GM18517 (cell line): ENCODE measurements at regions not wholly inside any gene's neighbourhood (a gene's known extent, or its start where the extent isn't known, plus 50 kb on each side); places are given as distances from the start of the nearest gene placed in this dataset.

Experiments used
- ATAC-seq: cut with Tn5 transposase; IDR thresholded peaks from one replicate; pipeline ENCODE4 v1.9.1; 2021; ENCODE audit warnings: mild to moderate bottlenecking, moderate library complexity; ENCODE audit not compliant: unreplicated experiment

DNA sequence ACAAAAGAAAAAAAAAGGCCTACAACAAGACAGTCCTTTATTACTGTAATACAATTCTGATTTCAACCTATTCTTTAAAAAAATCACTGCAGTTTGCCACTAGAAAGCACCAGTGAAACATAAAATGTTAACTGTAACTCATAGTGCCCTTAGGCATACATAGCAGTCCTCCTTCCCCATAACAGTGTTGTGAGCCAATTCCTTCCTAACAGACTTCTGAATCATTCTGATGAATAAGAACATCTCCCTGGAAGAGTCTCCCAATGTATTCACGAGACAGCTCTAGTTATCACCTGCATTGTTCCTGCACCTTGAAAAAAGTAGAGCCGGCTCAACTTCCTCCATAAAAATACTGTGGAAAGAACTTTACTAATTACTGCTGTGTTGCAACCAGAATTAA, 213.6 kb upstream of the FSCB start:
- ATAC-seq: no peak

DNA sequence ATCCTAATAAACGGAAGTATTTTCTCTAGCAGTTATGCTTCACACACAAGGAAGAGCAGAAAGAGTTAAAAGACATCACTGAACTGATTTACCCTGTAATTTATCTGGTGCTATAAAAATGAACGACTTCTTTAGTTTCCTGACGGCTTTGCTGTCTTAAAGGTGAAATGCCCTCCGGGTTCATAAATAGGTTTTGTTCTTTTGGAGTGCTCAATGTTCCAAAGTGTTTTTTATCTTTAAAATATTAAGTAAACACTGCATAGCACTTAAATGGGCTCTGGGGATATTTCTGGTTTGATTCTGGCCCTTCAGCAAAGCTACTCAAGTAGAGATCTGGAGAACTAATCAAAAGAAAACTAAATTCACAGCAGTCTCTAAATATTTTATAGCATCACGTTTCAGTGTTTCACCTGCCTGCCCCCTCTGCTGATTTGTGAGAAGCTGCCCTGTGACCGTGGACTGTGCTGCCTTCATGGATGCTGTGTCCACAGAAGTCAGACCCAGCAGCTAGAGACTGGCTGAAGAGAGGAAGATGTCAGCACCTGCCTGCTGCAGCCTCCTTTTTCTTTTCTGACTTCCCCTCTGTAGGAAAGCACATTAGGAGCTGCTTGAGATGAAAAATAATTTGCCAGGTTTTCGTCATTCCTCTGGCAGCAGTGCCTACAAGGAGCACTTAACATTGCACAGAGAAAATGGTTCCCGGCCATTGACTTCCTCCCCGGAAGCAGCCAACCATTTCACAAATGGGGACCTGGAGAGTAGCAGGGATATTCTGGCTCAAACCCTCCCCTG, 205.1 kb upstream of the FSCB start:
- ATAC-seq: no peak

DNA sequence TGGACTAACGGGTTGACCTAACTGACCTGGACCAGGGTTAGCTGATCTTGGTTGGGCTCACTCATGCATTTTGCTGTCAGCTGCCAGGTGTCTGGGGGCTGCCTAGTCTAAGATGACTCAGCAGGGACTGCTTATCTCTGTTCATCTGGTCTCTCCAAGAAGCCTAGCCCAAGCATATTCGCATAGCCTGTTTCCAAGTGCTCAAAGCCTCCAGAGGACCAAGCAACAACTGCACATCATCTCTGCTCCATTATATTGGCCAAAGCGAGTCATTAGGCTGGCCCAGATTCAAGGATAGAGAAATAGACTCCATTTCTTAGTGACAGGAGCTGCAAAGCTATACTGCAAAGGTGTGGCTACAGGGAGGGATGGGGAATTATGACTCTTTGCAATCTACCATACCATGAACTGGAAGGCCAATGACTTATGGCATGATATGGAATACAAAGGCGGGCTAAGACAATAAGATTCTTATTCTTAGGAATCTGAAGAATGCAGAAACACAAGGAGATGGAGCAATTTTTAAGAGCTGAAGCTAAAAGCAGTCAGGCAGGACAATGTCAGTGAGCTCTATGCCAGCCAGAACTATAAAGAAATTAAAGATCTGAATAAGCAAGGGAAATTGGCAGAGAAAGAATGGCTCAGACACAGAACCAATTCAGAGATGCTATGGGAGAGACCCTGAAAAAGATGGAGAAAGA, 194.6 kb upstream of the FSCB start:
- no peak for ATAC-seq

DNA sequence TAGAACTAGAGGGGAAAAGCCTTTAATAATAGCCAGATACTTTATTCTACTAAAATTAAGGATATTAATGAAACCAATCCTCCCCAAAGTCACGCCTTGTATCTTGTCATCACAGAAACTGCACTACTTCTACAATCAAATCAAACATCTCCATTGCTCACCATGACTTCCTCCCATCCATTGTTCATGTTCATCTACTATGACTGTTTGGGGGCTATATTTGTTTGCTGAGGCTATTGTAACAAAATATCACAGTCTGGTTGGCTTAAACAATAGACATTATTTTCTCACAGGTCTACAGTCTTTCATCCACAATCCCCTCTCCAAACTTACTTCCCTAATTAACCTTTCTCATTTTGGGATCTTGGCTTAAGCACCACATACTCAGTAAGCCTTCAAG, 193.6 kb upstream of the FSCB start:
- ATAC-seq: no peak

DNA sequence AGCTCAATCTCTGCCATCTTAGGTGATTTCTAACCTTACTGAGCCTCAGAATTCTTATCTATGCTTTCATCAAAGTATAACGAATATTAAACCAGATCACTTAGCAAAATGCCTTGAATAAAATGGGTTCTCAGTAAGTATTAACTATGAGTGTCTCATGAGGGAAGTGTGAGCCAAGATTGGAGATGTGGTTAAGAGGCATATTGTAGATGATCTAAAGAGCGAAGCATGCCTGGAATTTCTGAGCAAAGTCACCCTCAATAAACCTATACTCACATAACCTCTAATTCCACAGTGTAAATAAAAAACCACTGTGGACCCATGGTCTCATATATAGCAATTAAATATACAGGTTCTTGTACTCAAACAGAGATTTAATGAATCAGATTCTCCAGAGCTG, 193.1 kb upstream of the FSCB start:
- ATAC-seq: no peak

DNA sequence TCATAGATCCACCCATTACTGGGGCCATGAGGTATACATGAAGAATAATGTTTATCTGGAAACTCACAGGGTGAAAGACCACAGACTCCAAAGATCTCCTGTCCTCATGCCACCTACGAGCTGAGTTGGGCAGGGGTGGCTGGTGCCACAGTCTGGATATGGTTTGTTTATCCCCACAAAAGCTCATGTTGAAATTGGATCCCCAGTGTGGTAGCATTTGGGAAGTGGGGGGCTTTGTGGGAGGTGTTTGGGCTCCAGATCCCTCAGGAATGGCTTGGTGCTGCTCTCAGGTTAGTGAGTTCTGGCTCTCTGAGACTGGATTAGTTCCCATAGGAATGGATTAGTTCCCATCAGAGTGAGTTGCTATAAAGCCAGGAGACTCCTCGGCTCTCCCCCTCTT, 192.3 kb upstream of the FSCB start:
- ATAC-seq: no peak

DNA sequence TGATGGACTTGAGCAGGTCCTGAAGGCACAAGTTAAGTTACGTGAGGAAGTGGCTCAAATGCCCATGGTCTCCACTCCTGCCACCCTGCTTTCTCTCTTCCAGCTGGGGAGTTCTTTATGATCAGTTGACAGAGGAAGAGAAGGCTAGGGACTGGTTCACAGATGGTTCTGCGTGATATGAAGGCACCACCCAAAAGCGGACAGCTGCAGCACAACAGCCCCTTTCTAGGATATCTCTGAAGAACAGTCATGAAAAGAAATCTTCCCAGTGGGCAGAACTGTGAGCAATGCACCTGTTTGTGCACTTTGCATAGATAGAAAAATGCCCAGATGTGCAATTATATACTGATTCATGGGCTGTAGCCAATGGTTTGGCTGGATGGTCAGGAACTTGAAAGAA, 162.4 kb upstream of the FSCB start:
- no peak for ATAC-seq

DNA sequence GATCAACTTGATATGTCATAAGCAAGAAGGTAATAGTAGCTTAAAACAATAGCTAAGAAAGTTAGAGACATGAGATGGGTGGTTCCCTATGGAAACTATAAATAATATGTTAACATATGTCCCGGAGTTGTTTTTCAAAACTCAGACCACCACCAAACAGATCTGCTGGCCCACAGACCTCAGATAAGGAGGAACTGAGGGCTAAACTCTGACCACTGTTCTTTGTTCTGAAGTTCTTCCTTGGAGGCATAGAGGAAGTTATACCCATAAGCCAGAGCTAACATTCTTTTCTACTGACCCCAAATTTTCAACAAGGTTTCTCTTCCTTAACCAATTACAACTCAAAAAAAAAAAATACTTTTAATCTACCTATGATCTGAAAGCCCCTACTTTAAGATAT, 156.1 kb upstream of the FSCB start:
- no peak for ATAC-seq

DNA sequence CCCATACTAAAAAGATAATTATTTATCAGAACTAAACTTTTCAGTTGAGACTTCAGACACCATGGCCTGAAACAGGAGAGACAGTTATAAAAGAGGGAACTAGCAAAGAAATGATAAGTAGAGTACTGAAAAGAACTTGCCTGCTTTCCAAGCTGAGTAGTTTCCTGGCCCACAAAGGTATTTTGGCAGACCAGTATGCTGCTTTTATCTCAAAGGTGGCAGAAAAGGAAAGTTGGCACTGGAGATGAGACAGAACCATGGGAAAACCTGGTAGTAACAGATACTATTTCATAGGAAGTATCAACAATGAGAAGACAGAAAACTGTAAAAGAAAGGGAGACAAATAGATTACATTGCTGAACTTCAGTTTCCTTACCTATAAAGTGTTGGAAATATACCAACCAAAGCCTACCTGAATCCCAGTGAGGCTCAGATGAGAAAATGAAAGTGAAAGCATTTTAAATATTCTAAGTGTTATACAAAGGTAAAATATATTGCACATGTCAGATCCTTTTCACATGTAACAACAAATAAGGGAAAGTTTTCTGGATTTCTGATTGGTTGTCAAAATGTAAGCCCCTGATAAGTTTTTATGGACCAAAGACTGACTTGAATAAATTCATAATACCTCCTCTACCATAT, 155.3 kb upstream of the FSCB start:
- ATAC-seq: no peak

DNA sequence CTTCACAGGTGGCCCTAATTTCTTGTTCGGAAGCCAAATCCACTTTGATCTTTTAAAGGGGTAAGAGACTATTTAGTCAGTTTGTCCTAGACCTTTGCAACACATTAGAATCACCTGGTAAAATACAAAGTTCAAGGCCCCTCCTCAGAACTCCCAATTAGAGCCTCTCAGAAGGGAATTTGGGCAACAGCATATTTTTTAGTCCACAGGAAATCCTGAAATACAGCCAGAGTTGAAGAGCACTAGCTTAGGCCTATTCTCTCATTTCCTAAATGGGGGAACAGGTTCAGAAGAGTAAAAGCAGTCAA, 151.3 kb upstream of the FSCB start:
- no peak for ATAC-seq

DNA sequence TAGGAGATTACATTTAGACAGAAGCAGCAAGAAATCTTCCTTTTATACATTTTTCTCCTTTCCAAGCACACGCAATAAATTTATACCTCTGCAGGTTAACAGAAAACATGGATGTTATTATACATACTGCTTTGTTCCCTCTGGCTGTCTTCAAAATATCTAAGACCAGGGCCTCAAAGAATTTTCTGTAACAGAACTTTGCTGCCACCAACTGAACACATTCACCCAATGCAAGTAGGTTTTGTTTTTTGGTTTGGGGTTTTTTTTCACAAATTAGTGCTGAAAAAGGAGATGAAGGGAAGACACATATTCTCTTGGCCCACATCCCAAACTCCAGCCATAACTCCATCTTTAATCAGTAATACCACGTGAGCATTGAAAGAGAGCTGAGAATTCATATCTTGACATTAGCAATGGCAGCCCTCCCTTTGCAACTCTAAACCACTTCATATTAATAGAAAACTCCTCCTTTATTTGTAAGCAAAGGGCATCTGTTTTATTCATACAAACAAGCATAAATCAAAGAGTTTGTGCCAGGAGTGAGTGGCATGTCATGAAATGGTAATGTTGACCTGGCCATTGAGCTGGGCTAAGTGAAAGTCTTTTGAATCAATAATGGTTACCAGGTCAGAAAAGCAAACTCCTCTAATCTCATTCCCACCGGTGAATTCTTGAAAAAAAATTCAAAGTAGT, 150.8 kb upstream of the FSCB start:
- no peak for ATAC-seq

DNA sequence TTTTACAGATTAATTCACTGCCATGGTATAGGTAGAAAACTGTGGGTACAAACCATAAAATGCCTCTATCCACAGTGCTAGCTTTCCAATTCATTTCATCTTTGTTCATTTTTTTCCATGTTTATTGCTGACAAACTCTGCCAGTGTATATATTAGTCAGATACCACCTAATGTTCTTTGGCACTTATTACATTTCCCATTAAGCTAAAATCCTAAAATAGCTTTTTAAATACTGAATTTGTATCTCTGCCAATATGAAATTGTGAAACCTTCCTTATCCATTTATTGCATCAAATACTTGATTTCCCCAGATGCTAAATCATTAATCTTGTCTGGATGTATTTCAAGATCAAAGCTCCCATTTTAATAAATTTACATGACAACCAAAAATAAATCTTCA, 150.1 kb upstream of the FSCB start:
- no peak for ATAC-seq

DNA sequence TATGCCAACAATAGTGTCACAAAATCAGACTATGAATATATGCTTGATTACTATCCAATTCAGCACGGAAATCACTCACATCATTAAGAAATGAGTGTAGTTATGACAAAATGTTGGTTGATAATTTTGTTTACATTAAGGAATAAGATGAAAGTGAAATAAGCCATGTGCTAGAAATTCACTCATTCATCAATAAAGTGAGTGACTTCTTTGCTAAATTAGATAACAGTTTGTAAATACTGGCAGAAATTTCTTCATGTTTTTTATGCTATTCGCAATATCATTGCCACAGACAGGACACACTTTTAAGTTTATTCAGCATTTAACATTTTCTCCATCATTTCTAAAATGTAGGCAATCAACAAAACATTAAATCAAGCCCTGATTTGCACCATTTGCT, 147.5 kb upstream of the FSCB start:
- ATAC-seq: no peak

DNA sequence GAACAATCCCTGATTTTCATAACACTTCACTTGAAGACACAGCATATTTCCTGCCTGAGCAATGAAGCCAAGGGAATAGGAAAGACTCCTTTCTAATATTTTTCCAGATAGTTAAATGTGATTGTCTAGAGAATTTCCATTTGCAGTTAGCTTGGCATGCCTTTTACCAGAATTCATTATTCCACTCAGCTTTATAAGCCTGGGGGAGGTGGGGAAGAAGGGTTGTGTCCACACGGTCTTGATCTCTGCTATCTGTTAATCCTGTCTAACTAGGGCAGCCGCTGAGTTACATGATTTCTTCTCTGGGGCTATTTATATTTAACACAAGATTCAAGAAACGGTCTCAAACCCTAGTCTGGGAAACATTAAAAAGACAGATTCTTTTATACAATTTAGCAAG, 146.6 kb upstream of the FSCB start:
- ATAC-seq: no peak

DNA sequence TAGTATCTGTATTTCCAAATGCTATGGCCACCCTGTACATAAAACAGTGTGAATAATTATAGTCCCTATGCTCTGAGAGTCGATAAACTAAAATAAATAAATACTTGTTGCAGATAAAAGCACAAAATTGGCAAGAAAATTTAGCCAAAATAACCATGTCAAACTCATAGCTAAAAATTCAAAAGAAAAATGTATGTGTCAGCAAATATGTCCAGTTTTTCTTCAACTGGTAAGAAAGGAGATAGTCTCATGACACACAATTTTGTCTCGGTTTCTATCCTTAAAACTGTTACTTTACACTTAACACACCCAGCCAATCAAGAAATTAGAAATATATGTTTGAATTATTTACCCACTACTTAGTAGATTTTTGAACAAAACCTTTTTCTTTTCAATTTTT, 145.6 kb upstream of the FSCB start:
- ATAC-seq: no peak

DNA sequence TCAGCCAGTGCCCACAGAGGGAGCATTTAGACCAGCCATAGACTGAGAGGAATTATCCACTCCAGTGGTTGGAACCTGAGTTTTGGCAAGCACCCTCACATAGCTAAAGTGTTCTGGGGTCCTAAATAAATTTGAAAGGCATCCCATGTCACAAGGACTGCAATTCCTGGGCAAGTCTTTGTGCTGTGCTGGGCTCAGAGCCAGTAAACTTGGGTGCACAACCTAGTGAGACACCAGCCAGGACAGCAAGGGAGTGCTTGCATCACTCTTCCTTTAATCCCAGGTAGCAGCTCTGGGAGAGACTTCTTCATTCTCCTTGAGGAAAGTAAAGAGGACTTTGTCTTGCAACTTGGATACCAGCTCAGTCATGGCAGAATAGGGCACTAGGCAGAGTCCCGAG, 142.0 kb upstream of the FSCB start:
- no peak for ATAC-seq

DNA sequence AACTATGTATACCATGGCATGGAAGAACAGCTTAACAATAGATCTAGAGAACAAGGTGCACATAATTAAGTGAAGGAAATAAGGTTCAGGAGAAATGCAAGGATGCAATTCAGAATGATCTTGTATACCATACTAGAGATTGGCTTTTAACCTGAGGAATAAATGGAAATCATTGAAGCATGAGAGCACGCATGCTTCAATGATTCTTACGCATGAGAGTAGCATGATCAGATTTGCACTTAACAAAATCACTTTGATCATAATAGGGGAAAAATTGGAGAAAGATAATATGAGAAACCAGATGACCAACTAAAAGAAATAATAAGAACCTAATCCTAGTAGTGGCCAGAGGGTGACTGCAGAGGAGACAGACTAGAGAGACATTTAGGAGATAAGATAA, 133.3 kb upstream of the FSCB start:
- ATAC-seq: no peak

DNA sequence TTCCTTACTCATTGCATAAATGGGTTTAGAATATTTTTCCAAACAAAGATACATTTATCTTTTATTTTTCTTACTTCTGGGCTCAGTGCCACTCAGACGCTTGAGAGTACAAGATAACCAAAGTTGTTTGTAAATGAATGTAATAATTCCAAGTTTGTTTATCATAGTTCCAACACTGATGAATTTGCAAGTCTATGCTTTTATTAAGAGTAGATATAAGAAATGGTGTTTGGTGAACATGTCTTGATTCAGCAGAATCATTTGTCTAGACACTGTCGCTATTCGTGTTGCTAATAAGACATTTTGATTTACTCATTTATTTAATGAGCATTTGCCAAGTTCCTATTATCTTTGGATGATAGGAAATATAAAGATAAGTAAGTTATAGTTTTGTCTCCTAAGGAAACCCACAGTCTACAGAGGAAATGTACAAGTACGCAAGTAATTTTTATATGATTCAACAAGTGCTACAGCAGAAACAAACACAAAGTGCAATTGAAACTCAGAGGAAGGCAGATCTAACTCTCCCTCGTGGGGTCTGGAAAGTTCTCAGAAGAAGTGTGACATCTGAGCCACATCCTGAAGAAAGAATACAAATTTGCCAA, 132.8 kb upstream of the FSCB start:
- no peak for ATAC-seq

DNA sequence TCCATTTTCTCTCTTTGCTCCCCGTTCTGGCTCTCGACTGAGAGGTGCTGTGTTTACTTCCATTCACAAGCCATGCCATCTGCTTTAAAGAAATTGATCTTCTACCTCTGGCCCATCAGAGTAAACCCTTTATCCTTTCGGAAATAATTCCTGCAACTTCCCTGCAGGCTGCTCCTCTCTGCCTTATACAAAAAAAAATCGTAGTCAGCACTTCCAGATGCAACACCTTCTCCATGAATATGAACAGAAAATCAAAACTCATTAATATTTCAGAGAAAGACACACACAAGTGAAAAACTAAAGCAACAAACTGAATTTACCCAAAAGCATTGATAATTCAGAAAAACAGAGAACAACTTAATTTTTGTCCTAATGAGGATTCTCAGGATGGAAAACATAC, 127.6 kb upstream of the FSCB start:
- ATAC-seq: no peak

DNA sequence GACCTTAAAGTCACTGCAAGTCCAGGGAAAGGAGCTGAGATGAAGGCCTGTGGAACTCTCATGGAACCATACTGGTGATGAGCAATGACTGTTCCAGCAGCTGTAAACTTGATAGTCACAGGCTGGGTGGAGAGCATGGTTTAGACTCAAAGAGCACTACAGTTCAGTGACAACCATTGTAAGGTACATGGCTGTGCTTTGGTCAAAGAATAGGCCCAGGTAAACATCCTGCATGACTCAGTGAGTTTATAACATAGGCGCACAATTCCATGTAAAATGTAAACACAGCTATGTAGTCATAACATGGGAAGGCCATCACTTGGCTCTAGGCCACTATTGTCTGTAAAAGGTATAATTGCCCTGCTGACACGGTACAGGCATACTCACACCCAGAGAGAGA, 119.3 kb upstream of the FSCB start:
- ATAC-seq: no peak

DNA sequence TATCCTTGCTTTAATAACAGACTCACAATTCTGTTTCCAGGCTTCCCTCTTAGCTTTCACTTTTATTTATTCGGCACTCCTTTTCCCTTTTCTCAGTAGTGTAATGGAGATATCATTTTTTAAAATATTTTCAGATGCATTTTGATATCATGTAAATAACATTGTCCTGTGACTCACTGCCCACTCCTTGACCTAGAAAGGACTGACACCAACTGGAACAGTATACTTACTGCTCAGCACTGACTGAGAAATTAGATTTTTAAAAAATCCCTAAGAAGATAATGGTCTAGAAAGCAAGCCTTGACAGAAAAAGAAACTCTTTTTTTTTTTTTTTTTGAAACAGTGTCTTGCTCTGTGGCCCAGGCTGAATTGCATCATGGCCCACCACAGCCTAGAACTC, 118.0 kb upstream of the FSCB start:
- ATAC-seq: no peak
